CD4-positive, alpha-beta T cell treated with Interleukin-2 at 100 ng/mL for 4 hours (primary cell): ENCODE measurements at regions not wholly inside any gene's neighbourhood (a gene's known extent, or its start where the extent isn't known, plus 50 kb on each side); places are given as distances from the start of the nearest gene placed in this dataset.
"Not testable (repeated sequence)": the region's sequence is repeated elsewhere in the genome, so short reads cannot be mapped to it uniquely, and the experiment has no call there.

Experiments
- DNase-seq: peaks from one replicate; pipeline ENCODE4 v3.0.0-alpha.2; 2020; ENCODE audit warnings: low spot score

DNA sequence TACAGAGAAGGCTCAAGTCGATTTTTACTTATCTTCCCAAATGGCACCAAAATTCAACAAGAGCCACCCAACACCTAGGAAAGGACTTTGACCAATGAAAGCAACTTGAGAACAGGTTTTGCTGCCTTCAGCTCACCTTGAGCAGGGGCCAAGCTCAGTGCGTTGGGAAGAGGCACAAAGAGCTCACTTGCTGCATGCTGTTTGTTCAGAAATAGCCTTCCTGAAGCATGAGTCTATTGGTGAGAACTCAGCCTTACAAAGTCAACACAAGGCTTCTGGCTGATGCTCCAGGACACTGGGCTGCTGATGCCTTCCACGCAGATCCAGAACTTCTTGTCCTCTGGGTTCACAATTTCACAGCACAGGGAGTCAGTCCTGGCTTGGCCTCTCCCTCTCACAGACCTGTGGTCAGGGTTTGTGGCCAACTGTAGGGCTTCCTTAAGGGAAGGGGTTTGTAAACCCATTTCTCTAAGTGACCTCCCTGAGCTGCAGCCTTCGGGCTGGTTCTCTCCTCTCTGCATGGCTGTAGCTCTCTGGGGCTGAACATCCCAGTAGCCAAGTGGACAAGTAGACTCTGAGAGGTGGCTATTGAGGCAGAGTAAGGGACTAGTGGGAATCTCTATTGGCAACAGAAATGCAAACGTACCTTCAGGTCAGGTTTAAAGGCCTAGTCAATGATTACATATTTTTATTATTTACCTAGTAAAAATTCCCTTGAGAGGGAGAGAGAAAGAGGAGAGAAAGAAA, 124.7 kb upstream of the GATA6 start:
- no peak for DNase-seq

- no peak for DNase-seq
Observed at GRCh38 chr18:22045221-22045918, 124.0 kb upstream of the GATA6 start.

GRCh38 chr18:22046473-22046872, 122.9 kb upstream of the GATA6 start:
- DNase-seq: no peak

DNA sequence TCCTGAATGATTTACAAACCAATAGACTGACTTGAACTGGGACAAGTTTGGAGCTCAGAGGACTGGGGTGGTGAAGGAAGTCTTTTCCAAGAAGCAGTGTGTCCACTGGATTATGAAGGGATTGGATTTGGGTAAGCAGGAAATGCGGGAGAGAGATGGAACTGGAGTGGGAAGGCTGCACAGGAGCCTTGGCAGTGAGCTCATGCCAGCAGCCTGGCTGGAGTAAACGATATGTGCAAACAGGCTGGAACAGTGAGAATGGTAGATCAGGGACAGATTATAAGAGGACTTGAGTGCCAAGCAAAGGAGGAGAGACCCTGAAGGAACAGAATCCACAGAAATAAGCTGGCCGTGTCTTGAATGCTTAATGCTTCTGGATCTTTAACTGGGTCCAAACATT, 121.9 kb upstream of the GATA6 start:
- no peak for DNase-seq

- no peak for DNase-seq
Observed at GRCh38 chr18:22048221-22048620, 121.2 kb upstream of the GATA6 start.

GRCh38 chr18:22048932-22049615, 120.3 kb upstream of the GATA6 start:
- no peak for DNase-seq

GRCh38 chr18:22052405-22053105, 116.8 kb upstream of the GATA6 start:
- DNase-seq: no peak

DNA sequence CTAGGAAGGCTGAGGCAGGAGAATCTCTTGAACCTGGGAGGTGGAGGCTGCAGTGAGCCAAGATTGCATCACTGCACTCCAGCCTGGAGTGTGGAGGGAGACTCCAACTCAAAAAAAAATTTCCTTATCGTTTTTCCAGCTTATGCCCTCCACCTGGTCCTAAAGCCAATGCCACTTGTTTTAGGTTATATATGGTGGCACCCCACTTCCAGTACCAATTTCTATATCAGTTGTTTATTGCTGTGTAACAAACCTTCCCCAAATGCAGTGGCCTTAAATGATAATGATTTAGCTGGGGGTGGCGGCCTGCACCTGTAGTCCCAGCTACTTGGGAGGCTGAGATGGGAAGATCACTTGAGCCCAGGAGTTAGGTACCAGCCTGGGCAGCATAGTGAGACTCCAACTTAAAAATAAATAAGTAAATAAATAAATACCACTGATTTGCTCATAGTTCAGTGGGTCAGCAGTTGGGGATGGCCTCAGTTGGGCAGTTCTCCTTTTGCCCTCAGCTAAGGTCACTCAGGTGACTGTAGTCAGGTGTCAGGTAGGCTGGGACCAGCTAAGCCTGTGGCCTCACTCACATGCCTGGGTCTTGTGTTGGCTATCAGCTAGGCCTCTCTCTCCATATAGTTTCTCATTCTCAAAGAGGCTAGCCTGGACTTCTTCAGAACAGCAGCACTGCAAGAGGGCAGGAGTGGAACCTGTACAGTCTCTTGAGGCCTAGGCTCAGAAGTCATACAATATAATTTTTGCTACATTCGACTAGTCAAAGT, 113.7 kb upstream of the GATA6 start:
- DNase-seq: no peak

DNA sequence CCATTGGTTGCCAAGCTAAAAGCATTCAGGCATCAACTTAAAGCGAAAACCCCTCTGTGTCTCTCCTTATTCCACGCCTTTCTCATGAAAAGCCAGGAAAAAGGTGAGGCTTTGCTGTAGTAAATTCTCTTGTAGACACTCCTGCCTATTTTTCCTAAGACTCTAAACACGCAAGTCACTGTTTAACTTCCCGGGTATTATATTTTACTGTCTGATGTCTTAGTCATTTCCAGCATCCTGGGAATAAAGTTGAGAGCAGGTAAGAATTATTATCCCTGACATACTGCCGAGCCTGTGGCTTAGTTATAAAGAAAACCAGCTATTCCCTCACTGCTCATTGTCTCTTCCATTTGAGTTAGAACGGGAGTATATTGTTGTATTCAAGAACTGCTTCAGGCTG, 112.4 kb upstream of the GATA6 start:
- DNase-seq: no peak

DNA sequence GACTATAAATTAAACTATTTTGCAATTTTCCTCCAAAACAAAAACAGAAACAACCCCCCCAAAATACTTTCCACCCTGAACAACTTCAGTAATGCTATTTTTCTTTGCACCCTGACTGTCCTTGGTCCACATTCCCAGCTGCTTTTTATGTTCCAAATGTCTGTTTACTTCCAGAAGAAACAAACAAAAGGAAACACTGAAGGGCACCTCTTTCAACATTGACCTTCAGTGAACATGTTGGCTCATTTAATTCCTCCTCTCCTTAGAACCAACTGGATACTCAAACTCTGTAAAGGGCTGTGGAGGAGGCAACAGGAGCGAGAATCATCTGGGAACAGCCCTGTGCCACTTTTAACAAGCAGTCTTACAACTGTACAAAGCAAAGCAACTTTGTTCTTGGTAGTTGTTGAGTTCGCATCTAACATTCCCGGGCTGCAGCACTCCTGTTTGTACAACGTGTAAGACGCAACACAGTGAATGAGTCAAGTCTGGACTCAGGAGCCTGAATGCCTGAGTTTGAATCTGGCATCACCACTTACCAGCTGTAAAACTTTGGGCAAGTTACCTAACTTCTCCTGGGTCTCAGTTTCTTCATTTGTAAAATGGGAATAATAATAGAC, 111.4 kb upstream of the GATA6 start:
- no peak for DNase-seq

GRCh38 chr18:22060361-22060760, 109.0 kb upstream of the GATA6 start:
- DNase-seq: no peak

DNA sequence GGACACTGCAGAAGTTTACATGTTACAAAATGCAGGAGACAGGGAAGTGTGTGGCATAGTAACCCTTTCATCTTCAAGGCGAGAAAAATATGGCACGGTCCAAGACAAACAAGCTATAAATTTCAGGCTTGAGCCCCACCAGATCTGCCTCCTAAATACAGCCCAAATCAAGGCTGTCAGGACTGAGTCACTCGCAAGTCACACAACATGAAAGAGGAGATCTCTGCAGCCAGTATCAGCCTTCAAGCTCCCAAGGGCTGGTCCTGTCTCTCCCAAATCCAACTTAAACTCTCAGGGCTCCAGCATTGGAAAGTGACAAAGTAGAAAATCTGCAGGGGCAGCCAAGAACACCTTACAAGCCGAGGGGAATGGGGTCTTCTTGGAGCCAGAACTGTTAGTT, 106.3 kb upstream of the GATA6 start:
- no peak for DNase-seq

- DNase-seq: no peak
Observed at GRCh38 chr18:22063672-22064071, 105.7 kb upstream of the GATA6 start.

DNA sequence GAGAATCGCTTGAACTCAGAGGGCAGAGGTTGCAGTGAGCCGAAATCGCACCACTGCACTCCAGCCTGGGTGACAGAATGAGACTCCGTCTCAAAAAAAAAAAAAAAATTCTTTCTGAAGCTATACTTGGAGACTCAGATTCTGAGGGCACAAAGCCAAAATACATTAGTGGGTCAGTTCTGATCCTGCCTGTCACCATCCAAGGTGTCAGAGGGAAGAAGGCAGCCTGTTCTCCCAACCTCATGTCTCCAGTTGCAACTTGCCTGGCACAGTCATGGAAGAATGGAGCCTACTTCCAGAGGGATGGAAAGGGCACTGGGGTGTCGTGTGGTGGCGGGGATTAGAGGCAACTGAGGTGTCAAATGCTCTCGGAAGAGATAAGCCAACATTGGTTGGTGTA, 104.8 kb upstream of the GATA6 start:
- no peak for DNase-seq

GRCh38 chr18:22065311-22065710, 104.1 kb upstream of the GATA6 start:
- DNase-seq: no peak

DNA sequence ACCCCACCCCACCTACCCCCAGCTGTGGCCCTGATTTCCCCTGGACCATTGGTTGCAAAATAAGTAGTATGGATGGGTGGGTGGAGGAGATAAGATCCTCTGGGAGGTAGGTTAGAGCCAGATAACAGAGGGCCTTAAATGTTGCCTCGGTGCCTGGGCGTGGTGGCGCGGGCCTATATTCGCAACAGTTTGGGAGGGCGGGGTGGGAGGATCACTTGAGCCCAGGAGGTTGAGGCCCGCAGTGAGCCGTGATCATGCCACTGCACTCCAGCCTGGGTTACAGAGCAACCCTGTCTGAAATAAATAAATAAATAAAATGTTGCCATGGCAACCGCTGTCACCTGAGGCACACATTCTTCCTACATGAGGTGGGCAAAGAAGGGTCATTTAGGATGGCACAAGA, 103.3 kb upstream of the GATA6 start:
- DNase-seq: no peak

DNA sequence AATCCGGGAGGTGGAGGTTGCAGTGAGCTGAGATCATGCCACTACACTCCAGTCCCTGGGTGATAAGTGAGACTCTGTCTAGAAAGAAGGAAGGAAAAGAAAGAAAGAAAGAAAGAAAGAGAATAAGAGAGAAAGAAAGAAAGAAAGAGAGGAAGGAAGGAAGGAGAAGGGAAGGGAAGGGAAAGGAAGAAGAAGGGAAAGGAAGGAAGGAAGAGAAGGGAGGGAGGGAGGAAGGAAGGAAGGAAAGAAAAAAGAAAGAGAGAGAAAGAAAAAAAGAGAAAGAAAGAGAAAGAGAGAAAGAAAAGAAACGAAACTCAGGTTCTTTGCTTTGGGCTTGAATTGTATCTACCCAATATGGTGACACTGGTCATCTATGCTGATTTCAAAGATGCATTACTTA, 102.3 kb upstream of the GATA6 start:
- DNase-seq: no peak

DNA sequence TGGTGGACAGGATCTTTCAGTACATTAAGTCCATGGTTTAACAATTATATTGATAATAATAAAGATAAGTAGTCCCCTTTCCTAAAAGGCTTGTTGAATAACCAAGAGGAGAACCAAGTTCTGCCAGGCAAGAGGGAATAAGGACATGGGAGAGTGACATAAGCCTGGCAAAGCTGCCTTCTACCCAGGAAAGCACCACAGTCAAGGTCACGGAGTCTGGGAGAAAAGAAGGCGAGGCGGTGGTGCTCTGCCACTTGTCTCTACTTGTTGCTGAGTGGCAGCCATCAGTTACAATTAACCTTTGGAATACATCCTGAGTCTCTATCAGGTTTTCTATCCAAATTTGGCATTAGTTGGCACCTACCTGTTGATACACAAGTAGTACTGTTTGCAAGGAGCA, 101.7 kb upstream of the GATA6 start:
- DNase-seq: no peak

DNA sequence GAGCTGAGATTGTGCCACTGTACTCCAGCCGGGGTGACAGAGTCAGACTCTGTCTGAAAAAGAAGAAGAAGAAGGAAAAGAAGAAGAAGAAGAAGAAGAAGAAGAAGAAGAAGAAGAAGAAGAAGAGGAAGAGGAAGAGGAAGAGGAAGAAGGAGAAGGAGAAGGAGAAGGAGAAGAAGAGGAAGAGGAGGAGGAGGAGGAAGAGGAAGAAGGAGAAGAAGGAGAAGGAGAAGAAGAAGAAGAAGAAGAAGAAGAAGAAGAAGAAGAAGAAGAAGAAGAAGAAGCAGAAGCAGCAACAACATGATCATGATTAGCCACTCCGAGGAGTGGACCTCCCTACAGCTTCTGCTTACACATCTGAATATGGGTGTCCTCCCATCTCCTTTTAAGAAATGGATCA, 100.6 kb upstream of the GATA6 start:
- not testable (repeated sequence) for DNase-seq

DNA sequence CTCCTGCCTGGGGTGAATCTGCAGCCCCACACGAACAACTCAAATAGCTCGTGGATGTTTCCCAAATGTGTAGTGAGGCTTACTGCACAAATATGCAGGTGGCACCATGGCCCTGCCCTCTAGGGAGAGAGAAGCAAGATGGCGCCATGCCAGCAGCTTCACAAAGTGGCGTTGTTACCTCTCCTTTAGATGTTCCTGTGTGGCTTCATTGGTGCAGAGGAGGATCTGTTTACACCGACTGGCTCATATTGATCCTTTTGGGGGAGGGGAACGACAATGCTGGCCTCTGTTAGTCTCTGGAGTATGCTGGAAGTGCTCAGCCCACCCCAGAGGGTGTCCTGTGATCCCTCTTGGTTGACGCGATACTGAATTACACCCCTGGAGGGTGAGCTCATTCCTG, 99.5 kb upstream of the GATA6 start:
- DNase-seq: no peak

DNA sequence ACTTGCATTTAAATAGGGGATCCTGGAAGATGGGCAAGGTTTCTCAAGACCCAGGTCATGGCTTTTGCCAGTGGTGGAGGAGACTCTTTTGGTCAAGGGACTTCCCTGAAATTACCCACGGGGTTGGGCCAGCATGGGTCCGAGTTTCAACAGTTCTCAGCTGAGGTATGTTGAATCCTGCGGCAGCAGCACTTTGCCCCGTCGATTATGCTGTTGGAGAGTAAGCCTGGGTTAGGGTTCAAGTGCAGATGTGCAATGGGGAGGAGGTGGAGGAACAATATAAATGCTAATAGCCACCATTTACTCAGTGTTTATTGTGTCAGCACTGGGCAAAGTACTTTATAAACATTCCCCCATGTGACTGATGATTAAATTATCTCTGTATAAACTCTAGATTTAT, 96.0 kb upstream of the GATA6 start:
- no peak for DNase-seq
